ENCODE measurements at regions not wholly inside any gene's neighbourhood (a gene's known extent, or its start where the extent isn't known, plus 50 kb on each side); places are given as distances from the start of the nearest gene placed in this dataset.

DNA sequence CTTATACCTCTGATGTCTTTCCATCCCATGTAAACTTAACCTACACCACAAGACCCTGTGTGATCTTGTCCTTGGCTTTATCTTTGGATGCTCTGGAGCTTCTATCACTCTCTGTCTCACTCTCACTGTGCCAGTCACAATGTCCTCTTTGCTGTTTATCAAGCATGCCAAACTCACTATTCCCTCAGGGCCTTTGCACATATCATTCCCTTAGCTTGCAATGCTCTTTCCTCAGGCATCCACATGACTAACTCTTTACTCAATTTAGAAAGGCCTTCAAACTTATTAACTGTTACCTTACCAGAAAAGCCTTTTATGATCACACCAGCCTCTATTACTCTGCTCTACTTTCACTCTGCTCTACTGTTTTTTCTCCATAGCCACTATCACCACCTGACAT lies 354.1 kb downstream of the RFC3 start:
- TF ChIP-seq EP300 (IDR thresholded peaks at IDR 0.05): no peak
- TF ChIP-seq, protein P1, sequence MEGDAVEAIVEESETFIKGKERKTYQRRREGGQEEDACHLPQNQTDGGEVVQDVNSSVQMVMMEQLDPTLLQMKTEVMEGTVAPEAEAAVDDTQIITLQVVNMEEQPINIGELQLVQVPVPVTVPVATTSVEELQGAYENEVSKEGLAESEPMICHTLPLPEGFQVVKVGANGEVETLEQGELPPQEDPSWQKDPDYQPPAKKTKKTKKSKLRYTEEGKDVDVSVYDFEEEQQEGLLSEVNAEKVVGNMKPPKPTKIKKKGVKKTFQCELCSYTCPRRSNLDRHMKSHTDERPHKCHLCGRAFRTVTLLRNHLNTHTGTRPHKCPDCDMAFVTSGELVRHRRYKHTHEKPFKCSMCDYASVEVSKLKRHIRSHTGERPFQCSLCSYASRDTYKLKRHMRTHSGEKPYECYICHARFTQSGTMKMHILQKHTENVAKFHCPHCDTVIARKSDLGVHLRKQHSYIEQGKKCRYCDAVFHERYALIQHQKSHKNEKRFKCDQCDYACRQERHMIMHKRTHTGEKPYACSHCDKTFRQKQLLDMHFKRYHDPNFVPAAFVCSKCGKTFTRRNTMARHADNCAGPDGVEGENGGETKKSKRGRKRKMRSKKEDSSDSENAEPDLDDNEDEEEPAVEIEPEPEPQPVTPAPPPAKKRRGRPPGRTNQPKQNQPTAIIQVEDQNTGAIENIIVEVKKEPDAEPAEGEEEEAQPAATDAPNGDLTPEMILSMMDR (IDR thresholded peaks at IDR 0.05): no peak

Data from gastroesophageal sphincter (tissue), 3 donors.